K562 (cell line): ENCODE measurements at regions not wholly inside any gene's neighbourhood (a gene's known extent, or its start where the extent isn't known, plus 50 kb on each side); places are given as distances from the start of the nearest gene placed in this dataset.

Experiments
- CEBPB ChIP-seq: fragments of 450-650 bp; IDR thresholded peaks from 2 replicates; pipeline ENCODE4 v1.6.1; 2016; ENCODE audit warnings: missing genetic modification characterization, missing compliant biosample characterization
- ELF4 ChIP-seq: fragments of 450-650 bp; formaldehyde crosslinking; IDR thresholded peaks from 2 replicates; pipeline ENCODE4 v1.4.0; 2022; ENCODE audit warnings: missing genetic modification characterization
- EZH2 ChIP-seq: IDR thresholded peaks from 2 replicates; pipeline ENCODE4 v1.6.1; 2012; ENCODE audit warnings: low read depth, mild to moderate bottlenecking, inconsistent platforms, low read length, borderline replicate concordance
- JUND ChIP-seq, 2 experiments: IDR thresholded peaks; 2 replicates in 1 of 2; 3 replicates in 1 of 2; pipeline ENCODE4 v1.6.1; 2011; ENCODE audit warnings: borderline replicate concordance in 2 of 2, low read depth in 2 of 2, low read length in 2 of 2, improper control_type of control experiment in 1 of 2, missing biosample characterization in 1 of 2, missing genetic modification characterization in 1 of 2, missing genetic modification reagents in 1 of 2
- TF ChIP-seq, protein P1 (sequence below): fragments of 250-450 bp; sonication (Bioruptor Pico); IDR thresholded peaks from 2 replicates; pipeline ENCODE4 v1.5.0; 2020; ENCODE audit warnings: mild to moderate bottlenecking

DNA sequence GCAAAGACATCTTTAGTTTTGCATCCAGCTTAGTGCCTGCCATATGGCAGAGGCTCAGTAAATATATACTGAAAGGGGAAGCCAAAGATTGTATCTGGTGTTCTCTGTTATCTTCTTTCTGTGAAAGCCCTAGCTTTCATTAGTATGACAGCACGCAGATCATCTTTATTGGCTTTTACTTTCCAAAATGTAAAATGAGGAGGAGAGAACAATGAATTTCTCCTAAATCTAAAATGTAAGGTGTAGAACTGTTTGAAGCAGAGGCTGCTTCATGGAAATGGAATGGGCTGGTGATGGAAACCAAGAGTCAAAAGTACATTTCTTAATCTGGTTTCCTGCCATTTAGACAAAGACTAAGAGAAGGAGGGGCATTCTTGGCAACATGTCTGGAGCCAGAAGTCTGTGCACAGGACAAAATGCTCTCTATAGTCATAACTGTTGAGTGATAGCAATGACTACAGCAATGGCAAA lies 1029.9 kb upstream of the PIK3C3 start:
- TF ChIP-seq, protein P1, sequence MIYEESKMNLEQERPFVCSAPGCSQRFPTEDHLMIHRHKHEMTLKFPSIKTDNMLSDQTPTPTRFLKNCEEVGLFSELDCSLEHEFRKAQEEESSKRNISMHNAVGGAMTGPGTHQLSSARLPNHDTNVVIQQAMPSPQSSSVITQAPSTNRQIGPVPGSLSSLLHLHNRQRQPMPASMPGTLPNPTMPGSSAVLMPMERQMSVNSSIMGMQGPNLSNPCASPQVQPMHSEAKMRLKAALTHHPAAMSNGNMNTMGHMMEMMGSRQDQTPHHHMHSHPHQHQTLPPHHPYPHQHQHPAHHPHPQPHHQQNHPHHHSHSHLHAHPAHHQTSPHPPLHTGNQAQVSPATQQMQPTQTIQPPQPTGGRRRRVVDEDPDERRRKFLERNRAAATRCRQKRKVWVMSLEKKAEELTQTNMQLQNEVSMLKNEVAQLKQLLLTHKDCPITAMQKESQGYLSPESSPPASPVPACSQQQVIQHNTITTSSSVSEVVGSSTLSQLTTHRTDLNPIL (CRISPR knock-in tag) = no peak
- TF ChIP-seq CEBPB (tag) = no peak
- TF ChIP-seq JUND (IDR thresholded peaks at IDR 0.05; ENCODE audit: borderline replicate concordance, low read depth, low read length) = no peak
- no peak for TF ChIP-seq JUND (tag; IDR thresholded peaks at IDR 0.05; ENCODE audit: borderline replicate concordance, low read depth, low read length)
- no peak for TF ChIP-seq EZH2
- no peak for TF ChIP-seq ELF4 (CRISPR knock-in tag)
